ENCODE measurements at regions not wholly inside any gene's neighbourhood (a gene's known extent, or its start where the extent isn't known, plus 50 kb on each side); places are given as distances from the start of the nearest gene placed in this dataset.
A peak's percentile ranks its signal among the peaks of the same experiment; 100 is the strongest.

- ChIA-PET POLR2A (no interaction called here), CTCF (interaction anchor here (0.6 kb wide), 1 partner anchor 276 kb away, joined by 8 read pairs; no protein-coding TSS in a partner anchor)
- H3K27me3 ChIP-seq (ENCODE audit: control insufficient read depth, insufficient read depth, low read length) = no peaks in the 10 kb centered on the region
- no peaks in the 10 kb centered on the region for H3K9me3 ChIP-seq (ENCODE audit: control insufficient read depth, insufficient read depth, low read depth, low read length)
- ATAC-seq (no peak), DNase-seq (ENCODE audit: low read depth, low spot score) (no peak)
- in situ Hi-C loops (cut with HindIII; ENCODE audit: low pct_unique_long_range_greater_than_20kb, low sequenced_read_pairs) (no loop called here), intact Hi-C loops (cut with micrococcal nuclease; ENCODE audit: unreplicated experiment) (loop anchor here (10.0 kb wide), 1 partner anchor 190 kb away; no protein-coding TSS in a partner anchor)
- TF ChIP-seq TCF7L2 (IDR thresholded peaks at IDR 0.05; ENCODE audit: low read depth, low read length) (no peak), POLR2AphosphoS5 (IDR thresholded peaks at IDR 0.05; ENCODE audit: low read depth, low read length) (no peak), SIN3A (IDR thresholded peaks at IDR 0.05; ENCODE audit: borderline replicate concordance, insufficient read depth, low read depth, low read length) (no peak), REST (IDR thresholded peaks at IDR 0.05; ENCODE audit: insufficient read depth in 1 of 2, low read depth in 2 of 2, low read length in 1 of 2) (no peak), CTCF (IDR thresholded peaks at IDR 0.05) (no peak)
- peaks cover 5% of the 10 kb centered on the region; the same call in 1 of the 2 replicates for H3K36me3 ChIP-seq (ENCODE audit: control insufficient read depth, insufficient read depth, low read length)
- BruUV-seq (replicated peaks) = no TSS peak
- H3K27ac ChIP-seq (ENCODE audit: low read length) = no peak overlapping the region
- H3K4me1 ChIP-seq (ENCODE audit: control insufficient read depth, insufficient read depth, low read length) = no peaks in the 10 kb centered on the region; the same call in none of the 2 replicates
- no peak overlapping the region for H3K4me3 ChIP-seq (ENCODE audit: low read depth in 2 of 2, low read length in 2 of 2)
Measured at GRCh38 chr17:64774888-64775540, 112.9 kb upstream of the SMURF2 start.

GRCh38 chr17:64773836-64774761 is 112.0 kb upstream of the SMURF2 start:
- no peak for TF ChIP-seq SIN3A (IDR thresholded peaks at IDR 0.05; ENCODE audit: borderline replicate concordance, insufficient read depth, low read depth, low read length)
- no peak for TF ChIP-seq POLR2AphosphoS5 (IDR thresholded peaks at IDR 0.05; ENCODE audit: low read depth, low read length)
- TF ChIP-seq CTCF (IDR thresholded peaks at IDR 0.05) = peak; percentile 75
- TF ChIP-seq TCF7L2 (IDR thresholded peaks at IDR 0.05; ENCODE audit: low read depth, low read length) = no peak
- H3K36me3 ChIP-seq (ENCODE audit: control insufficient read depth, insufficient read depth, low read length) = peaks cover 5% of the 10 kb centered on the region; the same call in 1 of the 2 replicates
- in situ Hi-C loops (cut with HindIII; ENCODE audit: low pct_unique_long_range_greater_than_20kb, low sequenced_read_pairs) = no loop called here
- DNase-seq (ENCODE audit: low read depth, low spot score) (no peak), ATAC-seq (peak; percentile 90)
- CTCF ChIA-PET = interaction anchor here (0.6 kb wide), 2 partner anchors 77 to 1032 kb away, joined by 4 to 7 read pairs; no protein-coding TSS in a partner anchor
- no peaks in the 10 kb centered on the region; the same call in none of the 2 replicates for H3K4me1 ChIP-seq (ENCODE audit: control insufficient read depth, insufficient read depth, low read length)
- peak overlapping the region; percentile 39 to 51 for H3K4me3 ChIP-seq (ENCODE audit: low read depth in 2 of 2, low read length in 2 of 2)
- peak overlapping the region; percentile 44; the same call in 1 of the 2 replicates for H3K27ac ChIP-seq (ENCODE audit: low read length)
- POLR2A ChIA-PET = no interaction called here
- no peaks in the 10 kb centered on the region for H3K9me3 ChIP-seq (ENCODE audit: control insufficient read depth, insufficient read depth, low read depth, low read length)
- H3K27me3 ChIP-seq (ENCODE audit: control insufficient read depth, insufficient read depth, low read length) = no peaks in the 10 kb centered on the region
- BruUV-seq (replicated peaks) = no TSS peak
- intact Hi-C loops (cut with micrococcal nuclease; ENCODE audit: unreplicated experiment) = loop anchor here (10.0 kb wide), 1 partner anchor 191 kb away; no protein-coding TSS in a partner anchor

Data from Panc1 (cell line).